D341Med (cell line): ENCODE measurements at regions not wholly inside any gene's neighbourhood (a gene's known extent, or its start where the extent isn't known, plus 50 kb on each side); places are given as distances from the start of the nearest gene placed in this dataset.
"Not testable (repeated sequence)": the region's sequence is repeated elsewhere in the genome, so short reads cannot be mapped to it uniquely, and the experiment has no call there.

Experiments used
- DNase-seq: peaks from one replicate; pipeline ENCODE4 v3.0.0; 2012; ENCODE audit warnings: low spot score

GRCh38 chr2:184114439-184114838 lies 483.9 kb upstream of the ZNF804A start:
- DNase-seq, result no peak

GRCh38 chr2:184119989-184120800 lies 478.1 kb upstream of the ZNF804A start:
- no peak for DNase-seq

GRCh38 chr2:184125867-184126266 lies 472.5 kb upstream of the ZNF804A start:
- DNase-seq, result no peak

- DNase-seq, result no peak
Measured at GRCh38 chr2:184129073-184129472, 469.3 kb upstream of the ZNF804A start.

DNA sequence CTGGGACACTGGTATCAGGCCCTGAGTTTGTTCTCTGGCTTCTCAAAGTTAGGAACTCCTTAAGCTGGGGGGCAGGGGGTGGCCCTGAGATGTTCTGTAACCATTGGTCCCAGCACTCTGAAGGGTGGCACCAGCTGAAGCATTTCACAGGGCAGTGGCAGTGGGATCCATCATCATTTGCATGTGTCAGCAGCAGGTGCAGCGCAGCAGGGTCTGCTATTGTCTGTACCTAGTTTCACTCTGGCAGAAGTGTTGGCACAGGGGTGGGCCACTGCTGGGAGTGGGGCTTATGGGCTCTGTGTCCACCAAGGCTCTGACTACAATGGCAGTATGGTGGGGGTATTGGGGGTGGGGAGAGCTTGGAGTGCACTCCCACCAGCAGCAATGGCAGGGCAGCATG lies 460.4 kb upstream of the ZNF804A start:
- DNase-seq, result no peak

- DNase-seq, result no peak
Measured at GRCh38 chr2:184141866-184142265, 456.5 kb upstream of the ZNF804A start.

DNA sequence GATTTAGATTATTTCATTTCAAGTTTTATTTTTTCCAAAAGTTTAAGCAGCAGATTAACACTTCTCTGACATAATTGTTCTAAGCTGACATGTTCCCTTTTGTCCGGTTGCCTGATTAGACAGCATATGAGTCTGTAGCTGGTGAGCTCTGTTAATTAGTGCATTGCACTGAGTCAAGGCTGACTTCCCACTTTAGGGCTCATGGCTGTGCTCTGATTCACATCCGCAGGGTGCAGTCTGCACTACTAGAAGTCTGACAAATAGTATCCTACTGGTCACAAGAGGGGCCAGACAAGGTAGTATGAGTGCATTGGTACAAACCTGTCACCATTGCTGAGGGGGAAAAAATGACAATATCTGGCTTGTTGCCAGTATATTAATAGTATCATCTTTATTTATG lies 443.9 kb upstream of the ZNF804A start:
- DNase-seq, result no peak

DNA sequence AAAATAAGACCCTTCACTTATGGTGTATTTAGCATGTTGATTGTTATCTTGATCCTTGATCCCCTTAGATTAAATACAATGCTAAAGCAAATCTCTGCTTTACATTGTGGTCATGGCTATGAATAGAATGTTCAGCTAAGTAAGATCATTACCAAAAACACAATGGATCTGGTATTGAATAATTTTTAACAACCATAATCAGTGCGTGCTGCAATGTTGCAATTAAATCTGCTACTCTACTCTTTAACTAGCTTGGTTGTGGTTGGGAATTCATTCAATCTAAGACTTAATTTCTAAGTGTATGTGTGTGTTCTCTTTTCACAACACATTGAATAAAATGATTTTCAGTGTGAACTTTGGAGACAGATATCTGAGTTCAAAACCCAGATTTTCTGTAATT lies 442.5 kb upstream of the ZNF804A start:
- no peak for DNase-seq

DNA sequence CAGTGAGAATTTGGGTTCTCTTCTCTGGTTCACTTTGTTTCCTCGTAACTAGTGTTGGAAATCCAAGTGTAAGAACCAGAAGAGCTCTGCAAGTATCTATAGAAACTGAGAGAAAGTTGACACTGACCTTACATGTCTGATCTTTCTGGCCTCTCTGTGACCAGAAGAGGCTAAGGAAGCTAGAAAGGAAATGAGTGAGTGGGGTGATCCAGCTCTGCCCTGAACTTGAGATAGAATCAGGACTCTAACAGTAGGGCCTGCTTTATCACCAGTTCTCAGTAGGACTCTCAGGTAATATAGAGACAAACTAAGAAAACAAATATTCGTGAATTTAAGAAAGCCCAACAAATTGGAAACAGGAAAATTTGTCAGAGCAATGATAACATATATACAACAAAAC lies 441.2 kb upstream of the ZNF804A start:
- DNase-seq, result no peak

DNA sequence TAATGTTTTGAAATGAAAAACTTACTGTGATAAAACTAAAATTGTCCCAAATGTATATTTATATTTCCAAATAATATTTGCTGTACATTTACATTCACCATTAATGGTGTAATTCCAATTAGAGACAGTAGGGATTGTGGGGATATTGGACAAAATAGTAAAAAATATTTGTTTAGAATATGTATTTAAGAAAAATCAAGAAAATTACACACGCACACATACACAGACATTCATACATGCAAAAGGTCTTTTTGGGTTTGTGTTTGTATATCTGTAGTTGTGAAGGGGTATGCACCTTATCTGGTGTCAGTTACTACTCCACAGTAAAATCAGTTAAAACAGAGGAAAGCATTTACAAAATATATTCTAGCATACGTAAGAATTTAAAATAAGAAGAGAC lies 435.9 kb upstream of the ZNF804A start:
- DNase-seq, result no peak

DNA sequence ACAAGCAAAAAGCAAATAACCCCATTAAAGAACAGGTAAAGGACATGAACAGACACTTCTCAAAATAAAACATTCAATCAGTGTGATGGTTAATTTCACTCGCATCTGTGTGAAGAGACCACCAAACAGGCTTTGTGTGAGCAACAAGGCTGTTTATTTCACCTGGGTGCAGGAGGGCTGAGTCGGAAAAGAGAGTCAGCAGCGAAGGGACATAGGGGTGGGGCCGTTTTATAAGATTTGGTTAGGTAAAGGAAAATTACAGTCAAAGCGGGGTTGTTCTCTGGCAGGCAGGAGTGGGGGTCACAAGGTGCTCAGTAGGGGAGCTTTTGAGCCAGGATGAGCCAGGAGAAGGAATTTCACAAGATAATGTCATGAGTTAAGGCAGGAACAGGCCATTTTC lies 429.5 kb upstream of the ZNF804A start:
- DNase-seq, result not testable (repeated sequence)

DNA sequence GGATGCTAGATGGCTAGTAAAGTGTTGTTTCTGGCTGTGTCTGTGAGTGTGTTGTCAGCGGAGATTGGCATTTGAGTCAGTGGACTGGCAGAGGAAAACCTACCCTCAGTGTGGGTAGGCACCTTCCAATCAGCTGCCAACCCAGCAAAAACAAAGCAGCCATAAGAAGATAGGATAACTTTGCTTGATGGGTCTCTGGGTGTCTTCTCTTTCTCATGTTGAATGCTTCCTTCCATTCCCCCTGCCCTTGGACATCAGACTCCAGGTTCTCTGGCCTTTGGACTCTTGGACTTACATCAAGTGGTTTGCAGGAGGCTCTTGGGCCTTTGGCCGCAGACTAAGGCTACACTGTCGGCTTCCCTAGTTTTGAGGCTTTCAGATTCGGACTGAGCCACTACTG lies 429.0 kb upstream of the ZNF804A start:
- no peak for DNase-seq

- DNase-seq, result no peak
Measured at GRCh38 chr2:184174493-184175104, 423.7 kb upstream of the ZNF804A start.

GRCh38 chr2:184178229-184178628 lies 420.1 kb upstream of the ZNF804A start:
- DNase-seq, result no peak

GRCh38 chr2:184186436-184186835 lies 411.9 kb upstream of the ZNF804A start:
- DNase-seq, result no peak

DNA sequence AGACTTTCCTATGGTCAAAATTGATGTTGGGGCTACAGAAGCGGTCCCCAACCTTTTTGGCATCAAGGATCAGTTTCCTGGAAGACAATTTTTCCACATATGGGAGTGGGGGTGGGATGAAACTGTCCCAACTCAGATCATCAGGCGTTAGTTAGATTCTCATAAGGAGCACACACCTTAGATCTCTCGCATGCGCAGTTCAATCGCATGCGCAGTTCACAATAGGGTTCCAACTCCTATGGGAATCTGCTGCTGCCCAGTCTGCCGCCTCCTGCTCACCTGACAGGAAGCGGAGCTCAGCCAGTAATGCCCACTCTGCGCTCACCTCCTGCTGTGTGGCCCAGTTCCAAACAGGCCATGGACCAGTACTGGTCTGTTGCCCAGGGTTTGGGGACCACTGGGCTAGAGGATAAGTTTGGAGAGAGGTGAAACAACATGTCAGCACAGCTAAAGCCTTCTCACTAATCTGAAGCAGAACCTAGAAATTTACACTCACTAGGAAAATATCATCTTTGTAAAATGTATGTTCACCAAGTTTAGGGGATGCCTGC lies 410.8 kb upstream of the ZNF804A start:
- no peak for DNase-seq

DNA sequence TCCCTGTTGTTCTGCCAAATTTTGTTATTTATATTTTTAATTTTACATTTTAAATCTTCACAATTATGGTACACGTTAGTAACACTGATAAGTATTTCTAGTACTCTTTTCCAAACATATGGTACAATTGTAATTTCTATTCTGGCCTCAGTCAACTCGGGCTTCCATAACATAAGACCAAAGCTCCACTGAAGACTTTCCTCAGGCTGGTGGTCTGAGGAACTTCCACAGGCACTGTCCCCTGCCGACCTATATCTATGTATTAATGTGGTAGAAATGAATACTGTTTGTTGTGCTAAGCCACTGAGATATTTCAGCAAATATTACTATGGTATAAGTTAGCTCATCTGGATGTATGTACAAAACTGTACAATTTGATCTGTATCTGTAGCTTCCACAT lies 407.6 kb upstream of the ZNF804A start:
- DNase-seq, result no peak

- DNase-seq, result no peak
Measured at GRCh38 chr2:184192649-184193048, 405.7 kb upstream of the ZNF804A start.

DNA sequence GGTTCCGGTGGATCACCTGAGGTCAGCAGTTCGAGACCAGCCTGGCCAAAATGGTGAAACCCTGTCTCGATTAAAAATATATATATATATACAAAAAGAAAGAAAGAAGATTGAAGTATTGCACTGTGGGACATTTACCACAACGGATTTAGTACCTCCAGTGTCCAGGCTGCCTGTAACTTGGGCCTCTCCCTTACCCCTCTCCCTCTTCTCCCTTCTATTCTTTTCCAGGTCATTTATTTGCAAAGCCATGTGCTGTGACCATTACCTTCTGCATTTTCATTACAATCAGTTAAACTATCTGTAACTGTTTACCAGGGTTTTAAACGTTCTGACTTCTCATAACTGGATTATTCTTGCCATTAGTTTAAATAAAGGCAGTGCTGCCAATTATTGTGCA lies 400.9 kb upstream of the ZNF804A start:
- no peak for DNase-seq

DNA sequence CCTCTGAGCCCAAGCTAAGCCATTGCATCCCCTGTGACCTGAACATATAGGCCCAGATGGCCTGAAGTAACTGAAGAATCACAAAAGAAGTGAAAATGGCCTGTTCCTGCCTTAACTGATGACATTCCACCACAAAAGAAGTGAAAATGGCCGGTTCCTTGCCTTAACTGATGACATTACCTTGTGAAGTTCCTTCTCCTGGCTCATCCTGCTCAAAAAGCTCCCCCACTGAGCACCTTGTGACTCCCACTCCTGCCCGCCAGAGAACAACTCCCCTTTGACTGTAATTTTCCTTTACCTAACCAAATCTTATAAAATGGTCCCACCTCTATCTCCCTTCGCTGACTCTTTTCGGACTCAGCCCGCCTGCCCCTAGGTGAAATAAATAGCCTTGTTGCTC lies 399.5 kb upstream of the ZNF804A start:
- DNase-seq, result not testable (repeated sequence)

- no peak for DNase-seq
Measured at GRCh38 chr2:184199274-184199673, 399.1 kb upstream of the ZNF804A start.

DNA sequence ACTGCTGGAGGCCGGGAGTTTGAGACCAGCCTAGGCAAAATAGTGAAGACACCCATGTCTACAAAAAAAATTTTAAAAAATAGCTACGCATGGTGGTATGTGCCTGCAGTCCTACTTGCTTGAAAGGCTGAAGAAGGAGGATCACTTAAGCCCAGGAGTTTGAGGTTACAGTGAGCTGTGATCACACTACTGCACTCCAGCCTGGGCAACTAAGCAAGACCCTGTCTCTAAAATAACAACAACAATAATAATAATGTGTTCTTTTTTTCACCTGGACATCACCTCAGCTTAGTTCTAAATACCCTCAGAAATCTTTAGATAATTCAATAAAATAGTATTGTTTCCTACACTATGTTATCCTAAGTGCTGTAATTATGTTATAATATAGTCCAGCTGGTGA lies 397.1 kb upstream of the ZNF804A start:
- DNase-seq, result no peak

- DNase-seq, result no peak
Measured at GRCh38 chr2:184203661-184204060, 394.7 kb upstream of the ZNF804A start.
